ENCODE measurements at regions not wholly inside any gene's neighbourhood (a gene's known extent, or its start where the extent isn't known, plus 50 kb on each side); places are given as distances from the start of the nearest gene placed in this dataset.

DNA sequence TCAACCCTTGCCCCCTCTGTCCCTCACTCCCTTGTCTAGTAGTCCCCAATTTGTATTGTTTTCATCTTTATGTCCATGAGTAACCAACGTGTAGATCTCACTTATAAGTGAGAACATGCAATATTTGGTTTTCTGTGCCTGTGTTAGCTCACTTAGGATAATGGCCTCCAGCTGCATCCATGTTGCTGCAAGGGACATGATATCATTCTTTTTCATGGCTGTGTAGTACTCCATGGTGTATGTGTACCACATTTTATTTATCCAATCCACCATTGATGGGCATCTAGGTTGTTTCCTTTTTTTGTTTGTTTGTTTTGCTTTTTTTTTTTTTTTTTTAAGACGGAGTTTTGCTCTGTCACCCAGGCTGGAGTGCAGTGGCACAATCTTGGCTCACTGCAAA is 63.0 kb upstream of the HS3ST4 start:
- TF ChIP-seq, protein P1, sequence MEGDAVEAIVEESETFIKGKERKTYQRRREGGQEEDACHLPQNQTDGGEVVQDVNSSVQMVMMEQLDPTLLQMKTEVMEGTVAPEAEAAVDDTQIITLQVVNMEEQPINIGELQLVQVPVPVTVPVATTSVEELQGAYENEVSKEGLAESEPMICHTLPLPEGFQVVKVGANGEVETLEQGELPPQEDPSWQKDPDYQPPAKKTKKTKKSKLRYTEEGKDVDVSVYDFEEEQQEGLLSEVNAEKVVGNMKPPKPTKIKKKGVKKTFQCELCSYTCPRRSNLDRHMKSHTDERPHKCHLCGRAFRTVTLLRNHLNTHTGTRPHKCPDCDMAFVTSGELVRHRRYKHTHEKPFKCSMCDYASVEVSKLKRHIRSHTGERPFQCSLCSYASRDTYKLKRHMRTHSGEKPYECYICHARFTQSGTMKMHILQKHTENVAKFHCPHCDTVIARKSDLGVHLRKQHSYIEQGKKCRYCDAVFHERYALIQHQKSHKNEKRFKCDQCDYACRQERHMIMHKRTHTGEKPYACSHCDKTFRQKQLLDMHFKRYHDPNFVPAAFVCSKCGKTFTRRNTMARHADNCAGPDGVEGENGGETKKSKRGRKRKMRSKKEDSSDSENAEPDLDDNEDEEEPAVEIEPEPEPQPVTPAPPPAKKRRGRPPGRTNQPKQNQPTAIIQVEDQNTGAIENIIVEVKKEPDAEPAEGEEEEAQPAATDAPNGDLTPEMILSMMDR (IDR thresholded peaks at IDR 0.05), result no peak
- TF ChIP-seq POLR2AphosphoS5 (IDR thresholded peaks at IDR 0.05), result no peak
- TF ChIP-seq POLR2A (IDR thresholded peaks at IDR 0.05), result no peak
